ENCODE measurements at regions not wholly inside any gene's neighbourhood (a gene's known extent, or its start where the extent isn't known, plus 50 kb on each side); places are given as distances from the start of the nearest gene placed in this dataset.
"Not testable (repeated sequence)": the region's sequence is repeated elsewhere in the genome, so short reads cannot be mapped to it uniquely, and the experiment has no call there.

GRCh38 chrX:96002431-96002830 lies 682.2 kb upstream of the DIAPH2 start:
- no peak for DNase-seq

GRCh38 chrX:96004386-96004785 lies 680.3 kb upstream of the DIAPH2 start:
- DNase-seq: no peak

GRCh38 chrX:96006281-96006680 lies 678.4 kb upstream of the DIAPH2 start:
- no peak for DNase-seq

GRCh38 chrX:96027407-96027806 lies 657.2 kb upstream of the DIAPH2 start:
- DNase-seq: no peak

GRCh38 chrX:96052078-96052477 lies 632.6 kb upstream of the DIAPH2 start:
- DNase-seq: no peak

GRCh38 chrX:96081891-96082290 lies 602.8 kb upstream of the DIAPH2 start:
- no peak for DNase-seq

- DNase-seq: no peak
These were observed 590.0 kb upstream of the DIAPH2 start for GRCh38 chrX:96094616-96095015.

- no peak for DNase-seq
These were observed 586.2 kb upstream of the DIAPH2 start for GRCh38 chrX:96098471-96098870.

GRCh38 chrX:96102997-96103396 lies 581.6 kb upstream of the DIAPH2 start:
- DNase-seq: no peak

- no peak for DNase-seq
These were observed 572.0 kb upstream of the DIAPH2 start for GRCh38 chrX:96112689-96113088.

GRCh38 chrX:96126182-96126581 lies 558.5 kb upstream of the DIAPH2 start:
- no peak for DNase-seq

GRCh38 chrX:96128058-96128457 lies 556.6 kb upstream of the DIAPH2 start:
- not testable (repeated sequence) for DNase-seq

GRCh38 chrX:96140796-96141195 lies 543.8 kb upstream of the DIAPH2 start:
- no peak for DNase-seq

- DNase-seq: no peak
These were observed 537.0 kb upstream of the DIAPH2 start for GRCh38 chrX:96147681-96148080.

GRCh38 chrX:96170626-96171025 lies 514.0 kb upstream of the DIAPH2 start:
- DNase-seq: no peak

- no peak for DNase-seq
These were observed 507.7 kb upstream of the DIAPH2 start for GRCh38 chrX:96176921-96177320.

- DNase-seq: no peak
These were observed 503.0 kb upstream of the DIAPH2 start for GRCh38 chrX:96181605-96182004.

GRCh38 chrX:96182366-96182765 lies 502.3 kb upstream of the DIAPH2 start:
- peak; percentile 0 for DNase-seq

- DNase-seq: no peak
These were observed 501.3 kb upstream of the DIAPH2 start for GRCh38 chrX:96183391-96183790.

GRCh38 chrX:96183843-96184242 lies 500.8 kb upstream of the DIAPH2 start:
- DNase-seq: no peak

GRCh38 chrX:96204928-96205327 lies 479.7 kb upstream of the DIAPH2 start:
- no peak for DNase-seq

GRCh38 chrX:96211953-96212352 lies 472.7 kb upstream of the DIAPH2 start:
- no peak for DNase-seq

- not testable (repeated sequence) for DNase-seq
These were observed 470.0 kb upstream of the DIAPH2 start for GRCh38 chrX:96214681-96215080.

- no peak for DNase-seq
These were observed 460.4 kb upstream of the DIAPH2 start for GRCh38 chrX:96224279-96224678.

- no peak for DNase-seq
These were observed 439.7 kb upstream of the DIAPH2 start for GRCh38 chrX:96244955-96245354.

- DNase-seq: no peak
These were observed 438.2 kb upstream of the DIAPH2 start for GRCh38 chrX:96246436-96246835.

Measured in inflammatory macrophage treated with lipopolysaccharide for 4 hours (primary cell).